MM.1S (cell line): ENCODE measurements at regions not wholly inside any gene's neighbourhood (a gene's known extent, or its start where the extent isn't known, plus 50 kb on each side); places are given as distances from the start of the nearest gene placed in this dataset.

Experiments used
- DNase-seq: peaks from one replicate; pipeline ENCODE4 v3.0.0-alpha.2; 2015
- H2AFZ ChIP-seq: fragments of 300-600 bp; sonication (generic); 2 replicates; pipeline ENCODE4 v1.6.0; 2016; ENCODE audit warnings: antibody characterized with exemption, low read length
- H3F3A ChIP-seq: fragments of 300-600 bp; sonication (generic); 2 replicates; pipeline ENCODE4 v1.6.1; 2016; ENCODE audit warnings: mild to moderate bottlenecking, antibody characterized with exemption, low read length, moderate library complexity, mixed read lengths; ENCODE audit not compliant: insufficient read depth
- H3K27ac ChIP-seq: fragments of 300-600 bp; sonication (generic); 2 replicates; pipeline ENCODE4 v1.5.1; 2016; ENCODE audit warnings: mild to moderate bottlenecking, low read length
- H3K27me3 ChIP-seq: fragments of 300-600 bp; sonication (generic); replicated peaks from 2 replicates; pipeline ENCODE4 v1.6.0; 2016; ENCODE audit warnings: low read length; ENCODE audit not compliant: insufficient read depth
- H3K36me3 ChIP-seq: fragments of 300-600 bp; sonication (generic); replicated peaks from 2 replicates; pipeline ENCODE4 v1.6.1; 2016; ENCODE audit warnings: mild to moderate bottlenecking, low read length, mixed read lengths; ENCODE audit not compliant: insufficient read depth
- H3K4me1 ChIP-seq: fragments of 300-600 bp; sonication (generic); 2 replicates; pipeline ENCODE4 v1.6.1; 2016; ENCODE audit warnings: low read length, mixed read lengths
- H3K4me2 ChIP-seq: fragments of 300-600 bp; sonication (generic); 2 replicates; pipeline ENCODE4 v1.6.0; 2016; ENCODE audit warnings: low read depth, low read length
- H3K4me3 ChIP-seq: fragments of 300-600 bp; sonication (generic); 2 replicates; pipeline ENCODE4 v1.5.1; 2016; ENCODE audit warnings: low read length, mixed read lengths
- H3K79me2 ChIP-seq: fragments of 300-600 bp; sonication (generic); 2 replicates; pipeline ENCODE4 v1.6.1; 2016; ENCODE audit warnings: mixed run types, low read length, mixed read lengths
- H3K9ac ChIP-seq: fragments of 300-600 bp; sonication (generic); 2 replicates; pipeline ENCODE4 v1.6.1; 2016; ENCODE audit warnings: low read length, mixed read lengths
- H3K9me2 ChIP-seq: fragments of 300-600 bp; sonication (generic); replicated peaks from 2 replicates; pipeline ENCODE4 v1.6.1; 2016; ENCODE audit warnings: mild to moderate bottlenecking, low read length, mixed read lengths; ENCODE audit not compliant: insufficient read depth
- H3K9me3 ChIP-seq: fragments of 300-600 bp; sonication (generic); replicated peaks from 2 replicates; pipeline ENCODE4 v1.6.1; 2016; ENCODE audit warnings: mild to moderate bottlenecking, low read length, mixed read lengths; ENCODE audit not compliant: insufficient read depth
- H4K20me1 ChIP-seq: fragments of 300-600 bp; sonication (generic); 2 replicates; pipeline ENCODE4 v1.6.1; 2016; ENCODE audit warnings: mild to moderate bottlenecking, low read length, moderate library complexity, mixed read lengths; ENCODE audit not compliant: insufficient read depth
- CTCF ChIP-seq: fragments of 300-600 bp; sonication (generic); IDR thresholded peaks from 2 replicates; pipeline ENCODE4 v1.5.1; 2016; ENCODE audit warnings: antibody characterized with exemption, low read length, mixed read lengths
- EZH2 ChIP-seq: fragments of 300-600 bp; sonication (generic); optimal IDR thresholded peaks from 2 replicates; pipeline ENCODE3; 2017; ENCODE audit warnings: low read depth, mild to moderate bottlenecking, antibody characterized with exemption, low read length, mixed read lengths
- EZH2phosphoT487 ChIP-seq: fragments of 300-600 bp; sonication (generic); IDR thresholded peaks from 2 replicates; pipeline ENCODE4 v1.6.1; 2018; ENCODE audit warnings: antibody characterized with exemption, low read length

- no peaks in the 10 kb centered on the region for H3F3A ChIP-seq
- no peak overlapping the region for H3K9ac ChIP-seq
- no peak overlapping the region for H3K4me2 ChIP-seq
- no peak overlapping the region for H2AFZ ChIP-seq
- H3K27me3 ChIP-seq, result no peaks in the 10 kb centered on the region
- no peaks in the 10 kb centered on the region for H3K36me3 ChIP-seq
- no peak overlapping the region for H3K4me3 ChIP-seq
- no peaks in the 10 kb centered on the region for H3K9me2 ChIP-seq
- TF ChIP-seq CTCF (no peak), EZH2phosphoT487 (no peak), EZH2 (no peak)
- no peaks in the 10 kb centered on the region for H3K9me3 ChIP-seq
- no peaks in the 10 kb centered on the region for H4K20me1 ChIP-seq
- no peaks in the 10 kb centered on the region for H3K79me2 ChIP-seq
- H3K4me1 ChIP-seq, result no peaks in the 10 kb centered on the region
- no peak for DNase-seq
- H3K27ac ChIP-seq, result no peak overlapping the region
Observed at GRCh38 chr7:66502230-66503035, 126.2 kb upstream of the KCTD7 start.

GRCh38 chr7:66503036-66503370 is 125.7 kb upstream of the KCTD7 start:
- TF ChIP-seq EZH2 (no peak), CTCF (no peak), EZH2phosphoT487 (no peak)
- no peak overlapping the region for H3K27ac ChIP-seq
- H3K79me2 ChIP-seq, result no peaks in the 10 kb centered on the region
- no peak overlapping the region for H3K9ac ChIP-seq
- H3K4me1 ChIP-seq, result no peaks in the 10 kb centered on the region
- no peaks in the 10 kb centered on the region for H3K9me3 ChIP-seq
- H4K20me1 ChIP-seq, result no peaks in the 10 kb centered on the region
- no peaks in the 10 kb centered on the region for H3K36me3 ChIP-seq
- H3K4me3 ChIP-seq, result no peak overlapping the region
- DNase-seq, result no peak
- H3F3A ChIP-seq, result no peaks in the 10 kb centered on the region
- H3K27me3 ChIP-seq, result no peaks in the 10 kb centered on the region
- no peak overlapping the region for H3K4me2 ChIP-seq
- no peak overlapping the region for H2AFZ ChIP-seq
- no peaks in the 10 kb centered on the region for H3K9me2 ChIP-seq

GRCh38 chr7:66503551-66504031 is 125.1 kb upstream of the KCTD7 start:
- no peak overlapping the region for H3K4me2 ChIP-seq
- H3K9ac ChIP-seq, result no peak overlapping the region
- H3K9me2 ChIP-seq, result no peaks in the 10 kb centered on the region
- no peaks in the 10 kb centered on the region for H3K9me3 ChIP-seq
- no peaks in the 10 kb centered on the region for H3F3A ChIP-seq
- TF ChIP-seq EZH2 (no peak), CTCF (no peak)
- no peaks in the 10 kb centered on the region for H4K20me1 ChIP-seq
- DNase-seq, result no peak
- no peak overlapping the region for H3K4me3 ChIP-seq
- no peaks in the 10 kb centered on the region for H3K4me1 ChIP-seq
- no peaks in the 10 kb centered on the region for H3K27me3 ChIP-seq
- H2AFZ ChIP-seq, result no peak overlapping the region
- no peak overlapping the region for H3K27ac ChIP-seq
- H3K79me2 ChIP-seq, result no peaks in the 10 kb centered on the region
- H3K36me3 ChIP-seq, result no peaks in the 10 kb centered on the region
